K562 (cell line): ENCODE measurements at regions not wholly inside any gene's neighbourhood (a gene's known extent, or its start where the extent isn't known, plus 50 kb on each side); places are given as distances from the start of the nearest gene placed in this dataset.

Experiments
- ATAC-seq: fragments of 200-7000 bp; cut with Tn5 transposase; 3 replicates; pipeline ENCODE4 v1.9.1; 2020; ENCODE audit warnings: moderate library complexity
- BruUV-seq: library from RNA; stranded (reverse); fragments of 400-500 nt; replicated peaks from 2 replicates; lab custom pipeline; 2021; lab: Mats Ljungman, UMichigan
- CTCF ChIA-PET: fragments of 300-600 bp; formaldehyde crosslinking; extraction: SDS; loops from one replicate; lab custom pipeline; 2021; ENCODE audit warnings: low intra/inter-chr PET ratio; lab: Yijun Ruan, JAX
- POLR2A ChIA-PET: fragments of 300-600, 350-650 bp; sonication (Branson Sonifier 250); formaldehyde crosslinking; extraction: SDS; loops from one replicate; lab custom pipeline; 2021; ENCODE audit warnings: antibody characterized with exemption, inconsistent platforms; lab: Yijun Ruan, JAX
- DNase-seq, 4 experiments: peaks; one replicate each; pipeline versions ENCODE4 v3.0.0 to v3.0.0-alpha.2; 2011 to 2018; ENCODE audit warnings: low spot score in 3 of 4, mixed read lengths in 3 of 4; ENCODE audit errors: extremely low read depth in 1 of 4
- FAIRE-seq: peaks from 2 replicates; lab custom pipeline; 2011; peaks lifted over from hg19 to GRCh38; lab: Jason Lieb, UNC
- H2AFZ ChIP-seq: 2 replicates; pipeline ENCODE4 v1.6.0; 2011; ENCODE audit warnings: low read depth, low read length, control low read depth, inconsistent platforms
- H3K27ac ChIP-seq: fragments of 200-600 bp; 3 replicates; pipeline ENCODE4 v1.8.0; 2011; ENCODE audit warnings: low read depth, mild to moderate bottlenecking, control low read depth, inconsistent platforms, low read length, moderate library complexity, mixed read lengths; ENCODE audit errors: extremely low read depth
- H3K27me3 ChIP-seq, 2 experiments: fragments of 300-600 bp in 1 of 2; 2 replicates in 1 of 2; 3 replicates in 1 of 2; pipeline versions ENCODE4 v1.6.0 to v1.8.0; 2011; ENCODE audit warnings: inconsistent platforms in 2 of 2, low read length in 2 of 2, mild to moderate bottlenecking in 1 of 2, mixed read lengths in 1 of 2, moderate library complexity in 1 of 2; ENCODE audit not compliant: control insufficient read depth in 2 of 2, insufficient read depth in 2 of 2
- H3K36me3 ChIP-seq: fragments of 300-600 bp; 3 replicates; pipeline ENCODE4 v1.8.0; 2011; ENCODE audit warnings: mild to moderate bottlenecking, low read length, inconsistent platforms; ENCODE audit not compliant: control insufficient read depth, insufficient read depth
- H3K4me1 ChIP-seq, 2 experiments: fragments of 200-600 bp in 1 of 2; replicated peaks in 1 of 2; 2 replicates in 1 of 2; 3 replicates in 1 of 2; pipeline versions ENCODE4 v1.5.1 to v1.8.0; 2011; ENCODE audit warnings: inconsistent platforms in 2 of 2, low read length in 2 of 2, mild to moderate bottlenecking in 1 of 2, mixed read lengths in 1 of 2, moderate library complexity in 1 of 2; ENCODE audit not compliant: control insufficient read depth in 2 of 2, insufficient read depth in 2 of 2
- H3K4me2 ChIP-seq: 2 replicates; pipeline ENCODE4 v1.6.1; 2011; ENCODE audit warnings: low read length, control low read depth, inconsistent platforms, mixed read lengths; ENCODE audit not compliant: insufficient read depth
- H3K4me3 ChIP-seq: fragments of 200-600 bp; sonication (generic), shearing (Covaris generic); 2 replicates; pipeline ENCODE4 v1.5.1; 2016; ENCODE audit warnings: control low read depth, inconsistent platforms
- H3K79me2 ChIP-seq: fragments of 200-600 bp; 3 replicates; pipeline ENCODE4 v1.8.0; 2011; ENCODE audit warnings: low read length, inconsistent platforms; ENCODE audit not compliant: control insufficient read depth, insufficient read depth
- H3K9ac ChIP-seq, 2 experiments: 2 replicates each; pipeline versions ENCODE4 v1.6.0 to v1.6.1; 2011; ENCODE audit warnings: low read depth in 2 of 2, low read length in 2 of 2, control low read depth in 1 of 2, inconsistent platforms in 1 of 2, mild to moderate bottlenecking in 1 of 2, mixed read lengths in 1 of 2; ENCODE audit not compliant: insufficient read depth in 1 of 2
- H3K9me1 ChIP-seq: one replicate; pipeline ENCODE4 v1.6.0; 2011; ENCODE audit warnings: inconsistent platforms, mild to moderate bottlenecking, low read length, moderate library complexity; ENCODE audit not compliant: control insufficient read depth, insufficient read depth
- H3K9me3 ChIP-seq: replicated peaks from 2 replicates; pipeline ENCODE4 v1.5.1; 2011; ENCODE audit warnings: low read depth, low read length, inconsistent platforms; ENCODE audit not compliant: control insufficient read depth, insufficient read depth
- H4K20me1 ChIP-seq: replicated peaks from 2 replicates; pipeline ENCODE4 v1.6.1; 2011; ENCODE audit warnings: low read length, inconsistent platforms, mixed read lengths; ENCODE audit not compliant: control insufficient read depth, insufficient read depth
- CGGBP1 ChIP-seq: fragments of 250-450 bp; sonication (Bioruptor Pico); IDR thresholded peaks from 2 replicates; pipeline ENCODE4 v1.9.0; 2021; ENCODE audit warnings: mild to moderate bottlenecking
- DNMT1 ChIP-seq: fragments of 450-650 bp; IDR thresholded peaks from 2 replicates; pipeline ENCODE4 v1.6.1; 2016; ENCODE audit warnings: antibody characterized with exemption, mild to moderate bottlenecking
- EHMT2 ChIP-seq: fragments of 450-650 bp; IDR thresholded peaks from 2 replicates; pipeline ENCODE4 v1.6.1; 2018; ENCODE audit warnings: antibody characterized with exemption
- ETS2 ChIP-seq: IDR thresholded peaks from 2 replicates; pipeline ENCODE4 v1.6.1; 2016; ENCODE audit warnings: borderline replicate concordance, missing genetic modification characterization, mild to moderate bottlenecking, moderate library complexity, missing compliant biosample characterization; ENCODE audit not compliant: poor library complexity, severe bottlenecking
- GATAD2B ChIP-seq: fragments of 450-650 bp; IDR thresholded peaks from 2 replicates; pipeline ENCODE4 v1.6.1; 2017; ENCODE audit warnings: mild to moderate bottlenecking, borderline replicate concordance
- HOMEZ ChIP-seq: fragments of 250-450 bp; sonication (Bioruptor Pico); IDR thresholded peaks from 2 replicates; pipeline ENCODE4 v1.4.0; 2020; ENCODE audit warnings: mild to moderate bottlenecking, moderate library complexity
- NFE2L1 ChIP-seq: fragments of 450-650 bp; IDR thresholded peaks from 2 replicates; pipeline ENCODE4 v1.6.1; 2016; ENCODE audit warnings: missing genetic modification characterization, low read depth, mild to moderate bottlenecking, missing compliant biosample characterization, moderate library complexity, borderline replicate concordance
- NFIX ChIP-seq: fragments of 250-450 bp; sonication (Bioruptor Pico); IDR thresholded peaks from 2 replicates; pipeline ENCODE4 v1.4.0; 2020; ENCODE audit warnings: low read depth, mild to moderate bottlenecking, moderate library complexity
- NFRKB ChIP-seq: fragments of 450-650 bp; IDR thresholded peaks from 2 replicates; pipeline ENCODE4 v1.6.1; 2016; ENCODE audit warnings: low read depth
- PREB ChIP-seq: sonication (generic); formaldehyde crosslinking; IDR thresholded peaks from 2 replicates; pipeline ENCODE4 v1.8.1; 2023; ENCODE audit warnings: mild to moderate bottlenecking, missing genetic modification reagents
- RFX1 ChIP-seq: fragments of 450-650 bp; IDR thresholded peaks from 2 replicates; pipeline ENCODE4 v1.6.1; 2016; ENCODE audit warnings: mild to moderate bottlenecking, moderate library complexity
- USF1 ChIP-seq: sonication (generic); formaldehyde crosslinking; IDR thresholded peaks from 2 replicates; pipeline ENCODE4 v1.9.0; 2022; ENCODE audit warnings: mild to moderate bottlenecking, missing genetic modification reagents
- YBX1 ChIP-seq: fragments of 450-650 bp; IDR thresholded peaks from 2 replicates; pipeline ENCODE4 v1.7.1; 2016; ENCODE audit warnings: mild to moderate bottlenecking
- ZNF12 ChIP-seq: sonication (generic); formaldehyde crosslinking; IDR thresholded peaks from 2 replicates; pipeline ENCODE4 v1.4.0; 2020; ENCODE audit warnings: mild to moderate bottlenecking, missing genetic modification reagents
- ZNF354B ChIP-seq: fragments of 250-450 bp; sonication (Bioruptor Pico); IDR thresholded peaks from 2 replicates; pipeline ENCODE4 v1.4.0; 2020
- ZNF592 ChIP-seq: fragments of 450-650 bp; IDR thresholded peaks from 2 replicates; pipeline ENCODE4 v1.6.1; 2017; ENCODE audit warnings: antibody characterized with exemption, mild to moderate bottlenecking
- ZNF696 ChIP-seq: fragments of 250-450 bp; sonication (Bioruptor Pico); conservative IDR thresholded peaks from 2 replicates; pipeline ENCODE4 v1.4.0; 2020; ENCODE audit warnings: mild to moderate bottlenecking, moderate library complexity
- ZNF76 ChIP-seq: fragments of 250-450 bp; sonication (Bioruptor Pico); IDR thresholded peaks from 2 replicates; pipeline ENCODE4 v1.4.0; 2020; ENCODE audit warnings: mild to moderate bottlenecking, moderate library complexity, borderline replicate concordance
- WGBS: fragments of 100-300 bp; shearing (Covaris generic); methylation state at CpG from one replicate; pipeline ENCODE4 v1.1.6; 2016; ENCODE audit warnings: low coverage, mixed read lengths; ENCODE audit not compliant: insufficient coverage; ENCODE audit errors: missing lambda C conversion rate; 5-methylcytosine and 5-hydroxymethylcytosine counted together
- in situ Hi-C: fragments of 300-500 bp; cut with MboI; formaldehyde crosslinking; loops from 4 replicates; pipeline ENCODE4 v1.15.0; 2018; ENCODE audit warnings: inconsistent platforms, mixed read lengths
- intact Hi-C: fragments of 100-400 bp; cut with micrococcal nuclease; formaldehyde crosslinking; loops from 2 replicates; pipeline ENCODE4 v1.14.2; 2022

GRCh38 chr15:46938169-46938568 is 779.1 kb upstream of the SEMA6D start:
- ATAC-seq = no peak
- Histone ChIP-seq H3K9ac (no peak overlapping the region), H3K79me2 (no peaks in the 10 kb centered on the region), H2AFZ (no peak overlapping the region), H3K4me3 (no peak overlapping the region), H4K20me1 (no peaks in the 10 kb centered on the region), H3K27ac (no peak overlapping the region), H3K36me3 (no peaks in the 10 kb centered on the region), H3K9me1 (no peaks in the 10 kb centered on the region), H3K4me2 (no peak overlapping the region), H3K27me3 (no peaks in the 10 kb centered on the region), H3K4me1 (no peaks in the 10 kb centered on the region), H3K9me3 (no peaks in the 10 kb centered on the region)
- no peak for FAIRE-seq
- no peak for DNase-seq
- no TSS peak for BruUV-seq
- WGBS = 0% methylated on average over 1 of the region's 1 CpG
- in situ Hi-C loops (no loop called here), intact Hi-C loops (no loop called here)
- ChIA-PET CTCF (no interaction called here), POLR2A (no interaction called here)
- TF ChIP-seq GATAD2B (no peak), YBX1 (no peak), ETS2 (tag) (no peak), NFRKB (no peak), RFX1 (no peak), PREB (no peak), NFIX (no peak), NFE2L1 (tag) (no peak), DNMT1 (no peak), ZNF592 (no peak), ZNF354B (CRISPR knock-in tag) (no peak), ZNF696 (CRISPR knock-in tag) (no peak), CGGBP1 (CRISPR knock-in tag) (no peak), ZNF76 (CRISPR knock-in tag) (no peak), EHMT2 (no peak), USF1 (CRISPR knock-in tag) (no peak), ZNF12 (CRISPR knock-in tag) (no peak), HOMEZ (no peak)
